PC-3 (cell line): ENCODE measurements at regions not wholly inside any gene's neighbourhood (a gene's known extent, or its start where the extent isn't known, plus 50 kb on each side); places are given as distances from the start of the nearest gene placed in this dataset.

Source experiments
- ATAC-seq: fragments of 200-7000 bp; cut with Tn5 transposase; 2 replicates; pipeline ENCODE4 v1.9.1; 2020; ENCODE audit warnings: mild to moderate bottlenecking, moderate library complexity
- BruUV-seq: library from RNA; stranded (reverse); fragments of 400-500 nt; replicated peaks from 2 replicates; lab custom pipeline; 2021; lab: Mats Ljungman, UMichigan
- CTCF ChIA-PET: fragments of 300-600 bp; sonication (Branson Sonifier 250); formaldehyde crosslinking; loops from one replicate; lab custom pipeline; 2022; ENCODE audit warnings: antibody characterized with exemption; lab: Charles Lee
- POLR2A ChIA-PET: fragments of 300-600 bp; sonication (Branson Sonifier 250); formaldehyde crosslinking; loops from one replicate; lab custom pipeline; 2022; ENCODE audit warnings: antibody characterized with exemption; ENCODE audit not compliant: unreplicated experiment; lab: Charles Lee
- DNase-seq: peaks from one replicate; pipeline ENCODE4 v3.0.0-alpha.2; 2015
- H2AFZ ChIP-seq: fragments of 300-600 bp; sonication (generic); 2 replicates; pipeline ENCODE4 v1.6.0; 2016; ENCODE audit warnings: antibody characterized with exemption, low read length
- H3F3A ChIP-seq: fragments of 300-600 bp; sonication (generic); one replicate; pipeline ENCODE4 v1.6.0; 2017; ENCODE audit warnings: antibody characterized with exemption, low read length, control low read depth, mild to moderate bottlenecking; ENCODE audit not compliant: unreplicated experiment
- H3K27ac ChIP-seq: fragments of 300-600 bp; sonication (generic); 2 replicates; pipeline ENCODE4 v1.5.1; 2016; ENCODE audit warnings: mild to moderate bottlenecking, low read length
- H3K27me3 ChIP-seq: fragments of 300-600 bp; sonication (generic); 2 replicates; pipeline ENCODE4 v1.6.1; 2016; ENCODE audit warnings: low read length, mixed read lengths
- H3K36me3 ChIP-seq: fragments of 300-600 bp; sonication (generic); 2 replicates; pipeline ENCODE4 v1.6.1; 2016; ENCODE audit warnings: low read depth, mixed run types, low read length, mixed read lengths
- H3K4me1 ChIP-seq: fragments of 300-600 bp; sonication (generic); 2 replicates; pipeline ENCODE4 v1.5.1; 2016; ENCODE audit warnings: low read length; ENCODE audit not compliant: insufficient read depth
- H3K4me2 ChIP-seq: fragments of 300-600 bp; sonication (generic); 2 replicates; pipeline ENCODE4 v1.6.0; 2016; ENCODE audit warnings: low read length
- H3K4me3 ChIP-seq: fragments of 300-600 bp; sonication (generic); 2 replicates; pipeline ENCODE4 v1.5.1; 2016; ENCODE audit warnings: mild to moderate bottlenecking, low read length, mixed read lengths
- H3K79me2 ChIP-seq: fragments of 300-600 bp; sonication (generic); 2 replicates; pipeline ENCODE4 v1.6.1; 2017; ENCODE audit warnings: low read length, mixed read lengths
- H3K9ac ChIP-seq: fragments of 300-600 bp; sonication (generic); 2 replicates; pipeline ENCODE4 v1.6.0; 2016; ENCODE audit warnings: mild to moderate bottlenecking, low read length
- H3K9me2 ChIP-seq: fragments of 300-600 bp; sonication (generic); replicated peaks from 2 replicates; pipeline ENCODE4 v1.6.1; 2016; ENCODE audit warnings: mixed run types, low read length, mixed read lengths
- H3K9me3 ChIP-seq: fragments of 300-600 bp; sonication (generic); 2 replicates; pipeline ENCODE4 v1.6.1; 2016; ENCODE audit warnings: low read length, mixed read lengths
- H4K20me1 ChIP-seq: fragments of 300-600 bp; sonication (generic); 2 replicates; pipeline ENCODE4 v1.6.1; 2016; ENCODE audit warnings: low read length, mixed read lengths
- CTCF ChIP-seq: fragments of 300-600 bp; sonication (generic); conservative IDR thresholded peaks from 2 replicates; pipeline ENCODE4 v1.5.1; 2017; ENCODE audit warnings: antibody characterized with exemption, low read depth, mild to moderate bottlenecking, low read length
- EZH2 ChIP-seq: fragments of 300-600 bp; sonication (generic); IDR thresholded peaks from one replicate; pipeline ENCODE4 v1.6.1; 2017; ENCODE audit warnings: antibody characterized with exemption, mild to moderate bottlenecking, low read length; ENCODE audit not compliant: unreplicated experiment
- EZH2phosphoT487 ChIP-seq: fragments of 300-600 bp; sonication (generic); IDR thresholded peaks from 2 replicates; pipeline ENCODE4 v1.6.1; 2018; ENCODE audit warnings: mild to moderate bottlenecking, antibody characterized with exemption, low read length, borderline replicate concordance
- intact Hi-C: fragments of 100-400 bp; cut with micrococcal nuclease; formaldehyde crosslinking; loops from 2 replicates; pipeline ENCODE4 v1.9.0; 2023

DNA sequence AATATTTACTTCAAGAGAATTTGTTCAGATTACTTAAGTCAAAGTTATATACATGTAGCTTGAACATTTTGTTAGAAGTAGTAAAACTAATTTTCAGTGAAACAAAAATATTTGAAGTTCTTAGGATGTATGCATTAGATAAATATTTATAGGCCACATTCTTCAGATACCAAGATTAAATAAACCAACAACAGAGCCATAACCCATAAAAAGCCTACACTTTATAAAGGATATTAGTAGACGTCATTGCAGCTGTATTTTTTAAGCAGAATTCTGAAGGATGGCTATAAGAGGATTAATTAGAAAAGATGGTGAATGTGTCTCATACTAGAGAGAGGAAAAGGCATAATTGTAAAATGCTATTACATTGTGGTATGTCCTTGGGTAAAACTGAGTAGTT, 449.7 kb upstream of the ALCAM start:
- DNase-seq = peak; percentile 63
- ChIA-PET CTCF (interaction anchor here (0.6 to 0.8 kb wide), 3 partner anchors 19 to 815 kb away, joined by 3 to 4 read pairs (median 3); no protein-coding TSS in a partner anchor), POLR2A (interaction anchor here (0.6 kb wide), 1 partner anchor 119 kb away, joined by 3 read pairs; no protein-coding TSS in a partner anchor)
- Histone ChIP-seq H3K79me2 (no peaks in the 10 kb centered on the region), H3K4me3 (no peak overlapping the region), H3K9ac (no peak overlapping the region), H3K4me2 (peak overlapping the region; percentile 41), H3F3A (no peaks in the 10 kb centered on the region), H3K4me1 (peaks cover 23% of the 10 kb centered on the region), H3K9me2 (no peaks in the 10 kb centered on the region), H3K9me3 (no peaks in the 10 kb centered on the region), H3K36me3 (no peaks in the 10 kb centered on the region), H3K27me3 (no peaks in the 10 kb centered on the region), H4K20me1 (no peaks in the 10 kb centered on the region), H3K27ac (peak overlapping the region; percentile 13; the same call in 1 of the 2 replicates), H2AFZ (0 out of 2 replicates have a peak overlapping the region, but pooled peaks have one; percentile 7)
- no TSS peak for BruUV-seq
- intact Hi-C loops = loop anchor here (10.0 kb wide), 1 partner anchor 358 kb away; no protein-coding TSS in a partner anchor
- TF ChIP-seq EZH2phosphoT487 (no peak), EZH2 (no peak), CTCF (no peak)
- ATAC-seq = peak; percentile 92

- H3K9me3 ChIP-seq = no peaks in the 10 kb centered on the region
- DNase-seq (no peak), ATAC-seq (no peak)
- ChIA-PET CTCF (no interaction called here), POLR2A (no interaction called here)
- peaks cover 23% of the 10 kb centered on the region for H3K4me1 ChIP-seq
- no peak overlapping the region for H3K4me3 ChIP-seq
- BruUV-seq = no TSS peak
- no peak overlapping the region for H2AFZ ChIP-seq
- no peaks in the 10 kb centered on the region for H3K27me3 ChIP-seq
- no peaks in the 10 kb centered on the region for H4K20me1 ChIP-seq
- H3K27ac ChIP-seq = no peak overlapping the region
- TF ChIP-seq EZH2phosphoT487 (no peak), EZH2 (no peak), CTCF (no peak)
- H3K79me2 ChIP-seq = no peaks in the 10 kb centered on the region
- H3F3A ChIP-seq = no peaks in the 10 kb centered on the region
- no peaks in the 10 kb centered on the region for H3K9me2 ChIP-seq
- H3K9ac ChIP-seq = no peak overlapping the region
- intact Hi-C loops = no loop called here
- no peak overlapping the region for H3K4me2 ChIP-seq
- H3K36me3 ChIP-seq = no peaks in the 10 kb centered on the region
Measured at GRCh38 chr3:104920512-104920911, 446.2 kb upstream of the ALCAM start.

- ChIA-PET POLR2A (no interaction called here), CTCF (no interaction called here)
- Histone ChIP-seq H2AFZ (no peak overlapping the region), H3F3A (no peaks in the 10 kb centered on the region), H3K36me3 (no peaks in the 10 kb centered on the region), H3K79me2 (no peaks in the 10 kb centered on the region), H3K4me1 (no peaks in the 10 kb centered on the region), H3K4me2 (no peak overlapping the region), H4K20me1 (no peaks in the 10 kb centered on the region), H3K9ac (no peak overlapping the region), H3K9me2 (no peaks in the 10 kb centered on the region), H3K4me3 (no peak overlapping the region), H3K27ac (no peak overlapping the region), H3K27me3 (no peaks in the 10 kb centered on the region), H3K9me3 (no peaks in the 10 kb centered on the region)
- intact Hi-C loops = no loop called here
- no peak for DNase-seq
- TF ChIP-seq CTCF (no peak), EZH2 (no peak), EZH2phosphoT487 (no peak)
- no TSS peak for BruUV-seq
- ATAC-seq = no peak
Measured at GRCh38 chr3:104933972-104934371, 432.7 kb upstream of the ALCAM start.
